OCI-LY3 (cell line): ENCODE measurements at regions not wholly inside any gene's neighbourhood (a gene's known extent, or its start where the extent isn't known, plus 50 kb on each side); places are given as distances from the start of the nearest gene placed in this dataset.

ENCODE experiments used
- CTCF ChIP-seq: fragments of 200-600, 300-600 bp; sonication (generic); IDR thresholded peaks from 2 replicates; pipeline ENCODE4 v1.5.1; 2014; ENCODE audit warnings: antibody characterized with exemption, low read length, low read depth
- EZH2phosphoT487 ChIP-seq: fragments of 200-600 bp; shearing (Covaris generic); IDR thresholded peaks from 2 replicates; pipeline ENCODE4 v1.6.1; 2018; ENCODE audit warnings: antibody characterized with exemption, mixed run types, low read depth

GRCh38 chr12:92550254-92550653 lies 152.5 kb upstream of the PLEKHG7 start:
- TF ChIP-seq CTCF (no peak), EZH2phosphoT487 (no peak)
